ENCODE measurements at regions not wholly inside any gene's neighbourhood (a gene's known extent, or its start where the extent isn't known, plus 50 kb on each side); places are given as distances from the start of the nearest gene placed in this dataset.
"Not testable (repeated sequence)": the region's sequence is repeated elsewhere in the genome, so short reads cannot be mapped to it uniquely, and the experiment has no call there.

GRCh38 chr14:23861666-23862065 is 91.9 kb upstream of the DHRS4 start:
- no peak for DNase-seq (ENCODE audit: low spot score)

- DNase-seq (ENCODE audit: low spot score): no peak
These were observed 91.1 kb upstream of the DHRS4 start for GRCh38 chr14:23862513-23862912.

GRCh38 chr14:23863836-23864235 is 89.7 kb upstream of the DHRS4 start:
- DNase-seq (ENCODE audit: low spot score): no peak

- no peak for DNase-seq (ENCODE audit: low spot score)
These were observed 89.3 kb upstream of the DHRS4 start for GRCh38 chr14:23864259-23864658.

- no peak for DNase-seq (ENCODE audit: low spot score)
These were observed 88.7 kb upstream of the DHRS4 start for GRCh38 chr14:23864861-23865260.

- no peak for DNase-seq (ENCODE audit: low spot score)
These were observed 88.1 kb upstream of the DHRS4 start for GRCh38 chr14:23865502-23865901.

GRCh38 chr14:23866269-23866668 is 87.3 kb upstream of the DHRS4 start:
- DNase-seq (ENCODE audit: low spot score): no peak

- DNase-seq (ENCODE audit: low spot score): no peak
These were observed 84.4 kb upstream of the DHRS4 start for GRCh38 chr14:23869078-23869719.

- no peak for DNase-seq (ENCODE audit: low spot score)
These were observed 77.3 kb upstream of the DHRS4 start for GRCh38 chr14:23876160-23876750.

- no peak for DNase-seq (ENCODE audit: low spot score)
These were observed 76.5 kb upstream of the DHRS4 start for GRCh38 chr14:23877111-23877510.

GRCh38 chr14:23877538-23878180 is 75.9 kb upstream of the DHRS4 start:
- no peak for DNase-seq (ENCODE audit: low spot score)

GRCh38 chr14:23881282-23881681 is 72.3 kb upstream of the DHRS4 start:
- no peak for DNase-seq (ENCODE audit: low spot score)

GRCh38 chr14:23883684-23884540 is 69.7 kb upstream of the DHRS4 start:
- DNase-seq (ENCODE audit: low spot score): no peak

- no peak for DNase-seq (ENCODE audit: low spot score)
These were observed 69.0 kb upstream of the DHRS4 start for GRCh38 chr14:23884541-23884904.

GRCh38 chr14:23887536-23887935 is 66.0 kb upstream of the DHRS4 start:
- no peak for DNase-seq (ENCODE audit: low spot score)

- not testable (repeated sequence) for DNase-seq (ENCODE audit: low spot score)
These were observed 61.9 kb upstream of the DHRS4 start for GRCh38 chr14:23891717-23892116.

GRCh38 chr14:23892289-23892688 is 61.3 kb upstream of the DHRS4 start:
- DNase-seq (ENCODE audit: low spot score): not testable (repeated sequence)

GRCh38 chr14:23894362-23895052 is 59.1 kb upstream of the DHRS4 start:
- no peak for DNase-seq (ENCODE audit: low spot score)

GRCh38 chr14:23895053-23895419 is 58.5 kb upstream of the DHRS4 start:
- no peak for DNase-seq (ENCODE audit: low spot score)

- DNase-seq (ENCODE audit: low spot score): no peak
These were observed 58.1 kb upstream of the DHRS4 start for GRCh38 chr14:23895480-23895879.

GRCh38 chr14:23896609-23897153 is 56.9 kb upstream of the DHRS4 start:
- no peak for DNase-seq (ENCODE audit: low spot score)

GRCh38 chr14:23897291-23897690 is 56.3 kb upstream of the DHRS4 start:
- not testable (repeated sequence) for DNase-seq (ENCODE audit: low spot score)

All from globus pallidus (tissue), 1 donor.